ENCODE measurements at regions not wholly inside any gene's neighbourhood (a gene's known extent, or its start where the extent isn't known, plus 50 kb on each side); places are given as distances from the start of the nearest gene placed in this dataset.

GRCh38 chr6:81694855-81695254 lies 57.6 kb downstream of the TENT5A start:
- peak in 1 of 3 experiments; percentile 13 for DNase-seq

GRCh38 chr6:81694207-81694606 lies 58.3 kb downstream of the TENT5A start:
- peak in 1 of 3 experiments; percentile 52 for DNase-seq

- no peak for DNase-seq
Observed at GRCh38 chr6:81693266-81693665, 59.2 kb downstream of the TENT5A start.

- no peak for DNase-seq
Observed at GRCh38 chr6:81690073-81690472, 62.4 kb downstream of the TENT5A start.

GRCh38 chr6:81689580-81689979 lies 62.9 kb downstream of the TENT5A start:
- DNase-seq: peak in 2 of 3 experiments; percentile 57 to 68

GRCh38 chr6:81683912-81684311 lies 68.6 kb downstream of the TENT5A start:
- DNase-seq: peak in 1 of 3 experiments; percentile 23

- no peak for DNase-seq
Observed at GRCh38 chr6:81682858-81683620, 69.4 kb downstream of the TENT5A start.

GRCh38 chr6:81682235-81682795 lies 70.2 kb downstream of the TENT5A start:
- DNase-seq: peak in 1 of 3 experiments; percentile 10

GRCh38 chr6:81669445-81669844 lies 83.0 kb downstream of the TENT5A start:
- no peak for DNase-seq

GRCh38 chr6:81668615-81669047 lies 83.8 kb downstream of the TENT5A start:
- no peak for DNase-seq

GRCh38 chr6:81666481-81666880 lies 86.0 kb downstream of the TENT5A start:
- DNase-seq: no peak

GRCh38 chr6:81656231-81656630 lies 96.2 kb downstream of the TENT5A start:
- no peak for DNase-seq

- no peak for DNase-seq
Observed at GRCh38 chr6:81655696-81656095, 96.8 kb downstream of the TENT5A start.

- DNase-seq: no peak
Observed at GRCh38 chr6:81648502-81648901, 104.0 kb downstream of the TENT5A start.

- no peak for DNase-seq
Observed at GRCh38 chr6:81643156-81643555, 109.3 kb downstream of the TENT5A start.

GRCh38 chr6:81640891-81641290 lies 111.6 kb downstream of the TENT5A start:
- DNase-seq: no peak

GRCh38 chr6:81640126-81640525 lies 112.4 kb downstream of the TENT5A start:
- no peak for DNase-seq

- no peak for DNase-seq
Observed at GRCh38 chr6:81638366-81638765, 114.1 kb downstream of the TENT5A start.

GRCh38 chr6:81636930-81637568 lies 115.4 kb downstream of the TENT5A start:
- no peak for DNase-seq

- peak in 2 of 3 experiments; percentile 18 to 81 for DNase-seq
Observed at GRCh38 chr6:81634155-81634880, 118.2 kb downstream of the TENT5A start.

- DNase-seq: peak in 1 of 3 experiments; percentile 56
Observed at GRCh38 chr6:81633391-81633790, 119.1 kb downstream of the TENT5A start.

- DNase-seq: no peak
Observed at GRCh38 chr6:81630719-81631118, 121.8 kb downstream of the TENT5A start.

- DNase-seq: no peak
Observed at GRCh38 chr6:81625216-81625615, 127.3 kb downstream of the TENT5A start.

All from NCI-H1417 (cell line).